ENCODE measurements at regions not wholly inside any gene's neighbourhood (a gene's known extent, or its start where the extent isn't known, plus 50 kb on each side); places are given as distances from the start of the nearest gene placed in this dataset.

- TF ChIP-seq POLR2AphosphoS5 (IDR thresholded peaks at IDR 0.05; ENCODE audit: low read depth, low read length) (no peak), TAF1 (IDR thresholded peaks at IDR 0.05; ENCODE audit: borderline replicate concordance, insufficient read depth, low read length) (no peak), REST (IDR thresholded peaks at IDR 0.05; ENCODE audit: insufficient read depth in 1 of 2, low read depth in 2 of 2, low read length in 2 of 2) (no peak)
These were observed 457.9 kb downstream of the GPAT3 start for GRCh38 chr4:83993774-83994173.

Measured in PFSK-1 (cell line).